ENCODE measurements at regions not wholly inside any gene's neighbourhood (a gene's known extent, or its start where the extent isn't known, plus 50 kb on each side); places are given as distances from the start of the nearest gene placed in this dataset.

GRCh38 chr12:127912035-127912665 is 354.8 kb upstream of the TMEM132C start:
- Histone ChIP-seq H3K9me3 (ENCODE audit: severe bottlenecking) (no peaks in the 10 kb centered on the region), H3K27ac (no peak overlapping the region), H3K36me3 (no peaks in the 10 kb centered on the region), H3K27me3 (ENCODE audit: insufficient read depth, low read depth, severe bottlenecking) (no peaks in the 10 kb centered on the region), H3K4me3 (ENCODE audit: low read depth, low read length) (no peak overlapping the region)
- no peak for DNase-seq
- no peak for TF ChIP-seq CTCF (IDR thresholded peaks at IDR 0.05; ENCODE audit: low read depth, low read length)

GRCh38 chr12:127923501-127923900 is 343.5 kb upstream of the TMEM132C start:
- H3K27ac ChIP-seq: no peak overlapping the region
- H3K27me3 ChIP-seq (ENCODE audit: insufficient read depth, low read depth, severe bottlenecking): no peaks in the 10 kb centered on the region
- H3K9me3 ChIP-seq (ENCODE audit: severe bottlenecking): no peaks in the 10 kb centered on the region
- no peak overlapping the region for H3K4me3 ChIP-seq (ENCODE audit: low read depth, low read length)
- no peak for DNase-seq
- no peak for TF ChIP-seq CTCF (IDR thresholded peaks at IDR 0.05; ENCODE audit: low read depth, low read length)
- H3K36me3 ChIP-seq: no peaks in the 10 kb centered on the region

GRCh38 chr12:127925971-127926370 is 341.0 kb upstream of the TMEM132C start:
- peak; percentile 62 for TF ChIP-seq CTCF (IDR thresholded peaks at IDR 0.05; ENCODE audit: low read depth, low read length)
- H3K27ac ChIP-seq: no peak overlapping the region
- peak; percentile 33 for DNase-seq
- no peaks in the 10 kb centered on the region for H3K27me3 ChIP-seq (ENCODE audit: insufficient read depth, low read depth, severe bottlenecking)
- no peaks in the 10 kb centered on the region for H3K36me3 ChIP-seq
- no peak overlapping the region for H3K4me3 ChIP-seq (ENCODE audit: low read depth, low read length)
- H3K9me3 ChIP-seq (ENCODE audit: severe bottlenecking): no peaks in the 10 kb centered on the region

GRCh38 chr12:127928178-127928577 is 338.8 kb upstream of the TMEM132C start:
- TF ChIP-seq CTCF (IDR thresholded peaks at IDR 0.05; ENCODE audit: low read depth, low read length): no peak
- H3K27ac ChIP-seq: no peak overlapping the region
- H3K9me3 ChIP-seq (ENCODE audit: severe bottlenecking): no peaks in the 10 kb centered on the region
- H3K4me3 ChIP-seq (ENCODE audit: low read depth, low read length): no peak overlapping the region
- H3K27me3 ChIP-seq (ENCODE audit: insufficient read depth, low read depth, severe bottlenecking): no peaks in the 10 kb centered on the region
- H3K36me3 ChIP-seq: no peaks in the 10 kb centered on the region
- no peak for DNase-seq

GRCh38 chr12:127928615-127929571 is 338.1 kb upstream of the TMEM132C start:
- Histone ChIP-seq H3K27ac (no peak overlapping the region), H3K27me3 (ENCODE audit: insufficient read depth, low read depth, severe bottlenecking) (no peaks in the 10 kb centered on the region), H3K4me3 (ENCODE audit: low read depth, low read length) (no peak overlapping the region), H3K9me3 (ENCODE audit: severe bottlenecking) (no peaks in the 10 kb centered on the region), H3K36me3 (no peaks in the 10 kb centered on the region)
- no peak for DNase-seq
- no peak for TF ChIP-seq CTCF (IDR thresholded peaks at IDR 0.05; ENCODE audit: low read depth, low read length)
